MM.1S (cell line): ENCODE measurements at regions not wholly inside any gene's neighbourhood (a gene's known extent, or its start where the extent isn't known, plus 50 kb on each side); places are given as distances from the start of the nearest gene placed in this dataset.

Experiments
- CTCF ChIP-seq: fragments of 300-600 bp; sonication (generic); IDR thresholded peaks from 2 replicates; pipeline ENCODE4 v1.5.1; 2016; ENCODE audit warnings: antibody characterized with exemption, low read length, mixed read lengths
- EZH2 ChIP-seq: fragments of 300-600 bp; sonication (generic); optimal IDR thresholded peaks from 2 replicates; pipeline ENCODE3; 2017; ENCODE audit warnings: low read depth, mild to moderate bottlenecking, antibody characterized with exemption, low read length, mixed read lengths

GRCh38 chr3:69566275-69566674, 173.0 kb upstream of the MITF start:
- TF ChIP-seq CTCF (no peak), EZH2 (no peak)
